Gastrocnemius medialis (tissue), 4 donors: ENCODE measurements at regions not wholly inside any gene's neighbourhood (a gene's known extent, or its start where the extent isn't known, plus 50 kb on each side); places are given as distances from the start of the nearest gene placed in this dataset.

Experiments
- ATAC-seq, 2 donors: fragments of 150-250 bp; one replicate each; pipeline ENCODE4 v1.9.1; 2016
- DNase-seq, 2 donors: peaks; one replicate each; pipeline ENCODE4 v3.0.0-alpha.2; 2019
- H3K27ac ChIP-seq, 4 donors: fragments of 200-600 bp; sonication (generic); 1 replicate in 1 of 4; 2 replicates in 3 of 4; pipeline ENCODE4 v1.5.1; 2016 to 2018; ENCODE audit warnings: mild to moderate bottlenecking in 2 of 4, moderate library complexity in 1 of 4
- H3K27me3 ChIP-seq, 3 donors: fragments of 200-600 bp; sonication (generic) in 2 of 3; 1 replicate in 1 of 3; 2 replicates in 2 of 3; pipeline versions ENCODE4 v1.5.1 to v1.6.0; 2016 to 2019; ENCODE audit warnings: mild to moderate bottlenecking in 1 of 3, moderate library complexity in 1 of 3
- H3K36me3 ChIP-seq, 2 donors: fragments of 200-600 bp; sonication (generic) in 1 of 2; one replicate each; pipeline ENCODE4 v1.5.1; 2017 to 2018
- H3K4me1 ChIP-seq, 2 donors: fragments of 200-600 bp; sonication (generic) in 1 of 2; one replicate each; pipeline ENCODE4 v1.5.1; 2016 to 2017; ENCODE audit warnings: mild to moderate bottlenecking in 2 of 2
- H3K4me3 ChIP-seq, 4 donors: fragments of 200-600 bp; sonication (generic) in 3 of 4; 1 replicate in 1 of 4; 2 replicates in 3 of 4; pipeline ENCODE4 v1.5.1; 2016 to 2019; ENCODE audit warnings: mild to moderate bottlenecking in 2 of 4
- H3K9me3 ChIP-seq, 3 donors: fragments of 200-600 bp; sonication (generic) in 2 of 3; 1 replicate in 1 of 3; 2 replicates in 2 of 3; pipeline ENCODE4 v1.5.1; 2016 to 2019
- POLR2A ChIP-seq, 2 donors: fragments of 450-650 bp; IDR thresholded peaks; one replicate each; pipeline ENCODE4 v1.6.1; 2017; ENCODE audit warnings: antibody characterized with exemption in 2 of 2, mild to moderate bottlenecking in 2 of 2, moderate library complexity in 2 of 2
- in situ Hi-C, 4 donors: fragments of 200-750 bp; cut with MboI; loops; one replicate each; pipeline versions ENCODE4 v1.15.0 to v1.8.0; 2017; ENCODE audit warnings: low sequenced_read_pairs in 4 of 4
- intact Hi-C: fragments of 100-400 bp; cut with DNase I; formaldehyde crosslinking; loops from one replicate; pipeline ENCODE4 v1.15.1; 2023; ENCODE audit warnings: low total_unique reads
- TF ChIP-seq, protein P1 (sequence below), 5 experiments: fragments of 450-650 bp in 3 of 5; fragments of 200-600 bp in 2 of 5; sonication (generic) in 2 of 5; IDR thresholded peaks in 4 of 5; conservative IDR thresholded peaks in 1 of 5; 1 replicate in 4 of 5; 2 replicates in 1 of 5; pipeline ENCODE4 v1.5.1; 2016 to 2019; ENCODE audit warnings: antibody characterized with exemption in 5 of 5, mild to moderate bottlenecking in 3 of 5, moderate library complexity in 3 of 5

DNA sequence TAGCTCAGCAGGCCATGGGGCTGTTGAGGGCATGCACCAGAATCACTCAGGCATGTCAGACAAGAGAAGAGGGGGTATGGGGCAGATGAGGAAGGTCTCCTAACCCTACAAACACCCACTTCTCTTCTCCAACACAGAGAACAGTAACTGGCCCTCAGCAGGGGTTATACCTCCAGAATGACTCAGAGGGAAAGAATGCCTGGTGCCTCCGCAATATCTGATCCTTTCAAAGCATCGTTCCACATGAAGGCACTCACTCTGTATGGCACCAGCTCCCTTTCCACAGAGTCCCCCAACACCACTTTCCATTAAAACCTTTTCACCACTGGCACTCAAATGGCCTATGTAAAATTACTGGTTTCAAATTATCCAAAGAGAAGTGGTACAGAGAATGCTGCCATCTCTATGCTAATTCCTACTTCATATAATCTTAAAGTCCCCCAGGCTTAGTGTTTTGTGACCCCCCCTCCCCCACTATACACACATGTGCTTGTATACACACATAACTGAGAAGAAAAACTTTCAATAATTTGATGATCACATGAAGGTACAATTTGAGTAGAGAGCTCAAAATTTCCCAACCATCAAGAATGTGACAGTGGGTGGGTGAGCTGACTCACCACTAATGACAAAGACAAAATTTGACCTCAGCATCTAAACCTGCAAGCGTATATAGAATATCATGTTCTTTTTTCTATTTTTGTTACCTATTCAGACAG is 91.5 kb downstream of the SIPA1L2 start:
- TF ChIP-seq, protein P1, sequence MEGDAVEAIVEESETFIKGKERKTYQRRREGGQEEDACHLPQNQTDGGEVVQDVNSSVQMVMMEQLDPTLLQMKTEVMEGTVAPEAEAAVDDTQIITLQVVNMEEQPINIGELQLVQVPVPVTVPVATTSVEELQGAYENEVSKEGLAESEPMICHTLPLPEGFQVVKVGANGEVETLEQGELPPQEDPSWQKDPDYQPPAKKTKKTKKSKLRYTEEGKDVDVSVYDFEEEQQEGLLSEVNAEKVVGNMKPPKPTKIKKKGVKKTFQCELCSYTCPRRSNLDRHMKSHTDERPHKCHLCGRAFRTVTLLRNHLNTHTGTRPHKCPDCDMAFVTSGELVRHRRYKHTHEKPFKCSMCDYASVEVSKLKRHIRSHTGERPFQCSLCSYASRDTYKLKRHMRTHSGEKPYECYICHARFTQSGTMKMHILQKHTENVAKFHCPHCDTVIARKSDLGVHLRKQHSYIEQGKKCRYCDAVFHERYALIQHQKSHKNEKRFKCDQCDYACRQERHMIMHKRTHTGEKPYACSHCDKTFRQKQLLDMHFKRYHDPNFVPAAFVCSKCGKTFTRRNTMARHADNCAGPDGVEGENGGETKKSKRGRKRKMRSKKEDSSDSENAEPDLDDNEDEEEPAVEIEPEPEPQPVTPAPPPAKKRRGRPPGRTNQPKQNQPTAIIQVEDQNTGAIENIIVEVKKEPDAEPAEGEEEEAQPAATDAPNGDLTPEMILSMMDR (IDR thresholded peaks at IDR 0.05 in 4 of 5, conservative IDR thresholded peaks at IDR 0.05 in 1 of 5): no peak
- no peaks in the 10 kb centered on the region for H3K9me3 ChIP-seq
- no peak for ATAC-seq
- H3K27ac ChIP-seq: no peak overlapping the region
- H3K27me3 ChIP-seq: no peaks in the 10 kb centered on the region
- in situ Hi-C loops: no loop called here
- H3K4me3 ChIP-seq: no peak overlapping the region
- intact Hi-C loops: no loop called here
- H3K36me3 ChIP-seq: no peaks in the 10 kb centered on the region
- DNase-seq: no peak
- H3K4me1 ChIP-seq: peaks cover 0 to 15% of the 10 kb centered on the region in 2 donors

DNA sequence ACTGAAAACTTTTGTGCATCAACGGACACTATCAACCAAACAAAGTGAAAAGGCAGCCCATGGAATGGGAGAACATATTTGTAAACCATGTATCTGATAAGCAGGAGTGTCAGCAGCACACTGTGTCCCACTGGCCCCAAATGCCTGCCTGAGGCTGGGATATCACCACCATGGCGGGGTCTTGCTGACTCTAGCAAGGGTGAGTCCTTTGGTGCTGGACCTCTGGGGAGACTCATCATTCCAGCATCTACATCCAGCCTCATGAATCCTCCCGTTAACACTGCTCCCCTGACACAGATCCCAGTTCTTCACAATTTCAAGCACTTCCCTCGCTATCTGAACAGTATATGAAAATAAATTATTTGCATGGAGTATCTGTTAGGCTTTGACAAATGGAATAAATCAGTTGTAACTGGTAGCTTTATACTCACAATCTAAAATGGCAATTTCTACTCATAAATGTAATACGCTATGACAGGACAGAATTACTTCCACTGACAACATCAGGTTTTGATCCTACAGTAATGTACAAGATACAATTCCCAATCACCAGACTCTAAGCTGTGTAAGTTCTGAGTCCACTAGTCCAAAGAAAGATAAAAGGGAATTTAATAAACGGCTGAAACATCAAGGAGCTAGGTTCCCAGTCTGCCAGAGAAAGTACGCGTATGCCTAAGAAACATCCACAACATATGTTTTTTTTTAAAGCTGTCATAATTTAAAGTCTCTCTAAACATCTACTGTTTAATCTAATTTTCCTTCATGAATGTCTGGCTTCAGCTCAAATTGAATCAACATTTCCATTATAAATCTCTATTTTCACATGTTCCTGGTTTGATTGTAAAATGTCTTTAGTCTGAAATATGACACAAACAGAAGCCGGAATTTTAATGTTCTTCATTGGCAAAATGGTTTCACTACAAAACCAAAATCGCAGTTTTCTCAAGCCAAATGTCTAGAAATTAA is 95.1 kb downstream of the SIPA1L2 start:
- H3K36me3 ChIP-seq: no peaks in the 10 kb centered on the region
- ATAC-seq (no peak), DNase-seq (no peak)
- peaks cover 0 to 20% of the 10 kb centered on the region in 2 donors for H3K4me1 ChIP-seq
- in situ Hi-C loops (no loop called here), intact Hi-C loops (no loop called here)
- H3K27me3 ChIP-seq: no peaks in the 10 kb centered on the region
- H3K9me3 ChIP-seq: no peaks in the 10 kb centered on the region
- H3K4me3 ChIP-seq: no peak overlapping the region
- H3K27ac ChIP-seq: no peak overlapping the region
- no peak for TF ChIP-seq POLR2A (IDR thresholded peaks at IDR 0.05)
- TF ChIP-seq, protein P1 (IDR thresholded peaks at IDR 0.05 in 4 of 5, conservative IDR thresholded peaks at IDR 0.05 in 1 of 5): no peak

DNA sequence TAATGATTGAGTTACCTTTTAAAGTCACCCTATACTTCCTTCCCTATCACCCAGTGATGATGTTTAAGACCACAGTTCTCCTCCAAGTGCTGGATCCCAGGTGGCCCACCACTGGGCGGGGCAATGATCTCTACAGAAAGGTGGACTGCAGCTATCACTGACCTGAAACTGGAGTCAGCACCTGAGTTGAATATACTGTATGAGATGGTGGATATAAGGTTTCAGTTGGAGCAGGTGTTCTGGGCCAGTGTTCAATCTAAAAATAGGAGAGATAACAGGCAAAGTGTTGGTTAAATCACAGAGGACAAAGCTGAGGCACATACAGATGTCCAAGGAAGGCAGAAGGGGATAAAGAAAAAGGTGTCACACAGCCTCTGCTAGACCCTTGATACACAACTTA is 96.6 kb downstream of the SIPA1L2 start:
- intact Hi-C loops: no loop called here
- Histone ChIP-seq H3K9me3 (no peaks in the 10 kb centered on the region), H3K36me3 (no peaks in the 10 kb centered on the region), H3K4me1 (peaks cover 0 to 15% of the 10 kb centered on the region in 2 donors), H3K27ac (no peak overlapping the region), H3K27me3 (no peaks in the 10 kb centered on the region), H3K4me3 (no peak overlapping the region)
- DNase-seq (no peak), ATAC-seq (peak in 1 of 2 donors; percentile 73)
- in situ Hi-C loops: no loop called here
- TF ChIP-seq POLR2A (IDR thresholded peaks at IDR 0.05): no peak
- TF ChIP-seq, protein P1 (IDR thresholded peaks at IDR 0.05 in 4 of 5, conservative IDR thresholded peaks at IDR 0.05 in 1 of 5): no peak

DNA sequence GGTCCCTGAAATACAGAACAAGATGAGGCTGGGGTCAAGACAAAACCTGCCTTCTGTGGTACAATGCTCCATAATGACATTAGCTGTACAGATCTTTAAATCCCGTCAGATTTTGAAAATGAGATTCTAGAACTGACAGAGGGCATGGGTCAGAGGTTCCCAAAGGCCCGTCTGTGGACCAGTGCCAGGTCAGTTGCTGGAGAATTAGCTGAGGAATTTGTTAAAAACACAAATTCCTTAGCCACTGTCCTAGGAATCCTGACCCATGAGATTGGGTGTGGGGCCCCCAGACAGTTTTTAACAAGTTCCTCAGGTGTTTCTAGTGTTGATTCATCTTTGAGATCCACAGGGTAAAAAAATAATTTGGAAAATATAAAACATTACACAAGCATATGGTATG is 97.0 kb downstream of the SIPA1L2 start:
- Histone ChIP-seq H3K4me3 (no peak overlapping the region), H3K27me3 (no peaks in the 10 kb centered on the region), H3K27ac (no peak overlapping the region), H3K9me3 (no peaks in the 10 kb centered on the region), H3K36me3 (no peaks in the 10 kb centered on the region), H3K4me1 (peaks cover 0 to 15% of the 10 kb centered on the region in 2 donors)
- in situ Hi-C loops (no loop called here), intact Hi-C loops (no loop called here)
- ATAC-seq (no peak), DNase-seq (no peak)
- TF ChIP-seq, protein P1 (IDR thresholded peaks at IDR 0.05 in 4 of 5, conservative IDR thresholded peaks at IDR 0.05 in 1 of 5): no peak
- TF ChIP-seq POLR2A (IDR thresholded peaks at IDR 0.05): no peak
